ENCODE measurements at regions not wholly inside any gene's neighbourhood (a gene's known extent, or its start where the extent isn't known, plus 50 kb on each side); places are given as distances from the start of the nearest gene placed in this dataset.
A peak's percentile ranks its signal among the peaks of the same experiment; 100 is the strongest.

- H3K36me3 Mint-ChIP-seq: no peaks in the 10 kb centered on the region
- no peak for DNase-seq (ENCODE audit: low spot score)
- Histone ChIP-seq H4K20me1 (ENCODE audit: low read depth) (no peaks in the 10 kb centered on the region), H3K27me3 (no peaks in the 10 kb centered on the region), H3K4me2 (no peak overlapping the region), H3F3A (ENCODE audit: low read depth) (no peaks in the 10 kb centered on the region), H3K27ac (no peak overlapping the region), H3K9me3 (ENCODE audit: low read depth) (no peaks in the 10 kb centered on the region), H3K4me1 (no peaks in the 10 kb centered on the region), H3K9ac (no peak overlapping the region), H3K36me3 (no peaks in the 10 kb centered on the region), H3K79me2 (ENCODE audit: low read depth) (no peaks in the 10 kb centered on the region), H2AFZ (replicated peaks) (no peak overlapping the region), H3K4me3 (no peak overlapping the region)
- H3K27ac Mint-ChIP-seq: no peak overlapping the region
- no peaks in the 10 kb centered on the region for H3K4me1 Mint-ChIP-seq
- H3K27me3 Mint-ChIP-seq (ENCODE audit: insufficient read depth, low read depth): no peaks in the 10 kb centered on the region
- no peak overlapping the region for H3K4me3 Mint-ChIP-seq
- peaks cover 4% of the 10 kb centered on the region for H3K9me3 Mint-ChIP-seq
- TF ChIP-seq EZH2phosphoT487 (IDR thresholded peaks at IDR 0.05): no peak
- TF ChIP-seq EZH2 (IDR thresholded peaks at IDR 0.05): no peak
- TF ChIP-seq, protein P1, sequence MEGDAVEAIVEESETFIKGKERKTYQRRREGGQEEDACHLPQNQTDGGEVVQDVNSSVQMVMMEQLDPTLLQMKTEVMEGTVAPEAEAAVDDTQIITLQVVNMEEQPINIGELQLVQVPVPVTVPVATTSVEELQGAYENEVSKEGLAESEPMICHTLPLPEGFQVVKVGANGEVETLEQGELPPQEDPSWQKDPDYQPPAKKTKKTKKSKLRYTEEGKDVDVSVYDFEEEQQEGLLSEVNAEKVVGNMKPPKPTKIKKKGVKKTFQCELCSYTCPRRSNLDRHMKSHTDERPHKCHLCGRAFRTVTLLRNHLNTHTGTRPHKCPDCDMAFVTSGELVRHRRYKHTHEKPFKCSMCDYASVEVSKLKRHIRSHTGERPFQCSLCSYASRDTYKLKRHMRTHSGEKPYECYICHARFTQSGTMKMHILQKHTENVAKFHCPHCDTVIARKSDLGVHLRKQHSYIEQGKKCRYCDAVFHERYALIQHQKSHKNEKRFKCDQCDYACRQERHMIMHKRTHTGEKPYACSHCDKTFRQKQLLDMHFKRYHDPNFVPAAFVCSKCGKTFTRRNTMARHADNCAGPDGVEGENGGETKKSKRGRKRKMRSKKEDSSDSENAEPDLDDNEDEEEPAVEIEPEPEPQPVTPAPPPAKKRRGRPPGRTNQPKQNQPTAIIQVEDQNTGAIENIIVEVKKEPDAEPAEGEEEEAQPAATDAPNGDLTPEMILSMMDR (IDR thresholded peaks at IDR 0.05): no peak
Observed at GRCh38 chr21:27412530-27412929, 445.6 kb upstream of the ADAMTS5 start.

- Mint-ChIP-seq H3K9me3 (no peaks in the 10 kb centered on the region), H3K27ac (no peak overlapping the region), H3K36me3 (no peaks in the 10 kb centered on the region), H3K4me1 (no peaks in the 10 kb centered on the region), H3K4me3 (no peak overlapping the region), H3K27me3 (ENCODE audit: insufficient read depth, low read depth) (peaks cover 2% of the 10 kb centered on the region)
- Histone ChIP-seq H3K9me3 (ENCODE audit: low read depth) (no peaks in the 10 kb centered on the region), H3K9ac (no peak overlapping the region), H3K27ac (no peak overlapping the region), H4K20me1 (ENCODE audit: low read depth) (no peaks in the 10 kb centered on the region), H3K4me3 (no peak overlapping the region), H3F3A (ENCODE audit: low read depth) (no peaks in the 10 kb centered on the region), H3K36me3 (no peaks in the 10 kb centered on the region), H3K27me3 (no peaks in the 10 kb centered on the region), H3K79me2 (ENCODE audit: low read depth) (no peaks in the 10 kb centered on the region), H2AFZ (replicated peaks) (no peak overlapping the region), H3K4me1 (peaks cover 10% of the 10 kb centered on the region), H3K4me2 (no peak overlapping the region)
- TF ChIP-seq EZH2phosphoT487 (IDR thresholded peaks at IDR 0.05) (no peak), EZH2 (IDR thresholded peaks at IDR 0.05) (no peak)
- TF ChIP-seq, protein P1 (IDR thresholded peaks at IDR 0.05): no peak
- no peak for DNase-seq (ENCODE audit: low spot score)
Observed at GRCh38 chr21:27408826-27409225, 441.9 kb upstream of the ADAMTS5 start.

DNA sequence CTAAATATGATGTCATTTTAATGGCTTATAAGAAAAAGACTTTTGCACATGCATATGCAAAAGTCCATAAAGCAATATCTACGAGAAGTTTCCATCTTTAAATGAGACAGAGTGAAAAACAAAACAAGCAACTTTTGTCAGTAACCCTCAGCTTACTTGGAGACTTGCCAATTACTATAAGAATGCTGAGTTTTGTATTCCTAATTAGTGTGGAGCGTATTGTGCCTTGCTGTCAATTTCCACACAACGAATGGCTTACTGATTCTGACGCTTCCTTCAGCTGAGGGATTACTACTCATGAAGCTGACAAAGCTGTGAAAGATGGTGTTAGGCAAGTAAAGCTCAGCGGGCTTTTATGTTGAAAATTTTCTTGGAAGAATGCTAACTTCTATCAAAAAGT is 440.4 kb upstream of the ADAMTS5 start:
- no peak overlapping the region for H3K27ac Mint-ChIP-seq
- H3K4me3 Mint-ChIP-seq: no peak overlapping the region
- no peaks in the 10 kb centered on the region for H3K79me2 ChIP-seq (ENCODE audit: low read depth)
- H3K4me1 ChIP-seq: peaks cover 10% of the 10 kb centered on the region
- TF ChIP-seq EZH2 (IDR thresholded peaks at IDR 0.05) (no peak), EZH2phosphoT487 (IDR thresholded peaks at IDR 0.05) (no peak)
- TF ChIP-seq, protein P1 (IDR thresholded peaks at IDR 0.05): no peak
- no peak overlapping the region for H3K4me3 ChIP-seq
- no peaks in the 10 kb centered on the region for H3K9me3 Mint-ChIP-seq
- H3K27me3 ChIP-seq: no peaks in the 10 kb centered on the region
- H3K4me2 ChIP-seq: no peak overlapping the region
- H3K9me3 ChIP-seq (ENCODE audit: low read depth): no peaks in the 10 kb centered on the region
- DNase-seq (ENCODE audit: low spot score): peak; percentile 52
- peaks cover 2% of the 10 kb centered on the region for H3K27me3 Mint-ChIP-seq (ENCODE audit: insufficient read depth, low read depth)
- no peak overlapping the region for H3K27ac ChIP-seq
- H3F3A ChIP-seq (ENCODE audit: low read depth): no peaks in the 10 kb centered on the region
- no peaks in the 10 kb centered on the region for H4K20me1 ChIP-seq (ENCODE audit: low read depth)
- H2AFZ ChIP-seq (replicated peaks): no peak overlapping the region
- no peaks in the 10 kb centered on the region for H3K36me3 ChIP-seq
- no peaks in the 10 kb centered on the region for H3K36me3 Mint-ChIP-seq
- H3K9ac ChIP-seq: no peak overlapping the region
- no peaks in the 10 kb centered on the region for H3K4me1 Mint-ChIP-seq
